ENCODE measurements at regions not wholly inside any gene's neighbourhood (a gene's known extent, or its start where the extent isn't known, plus 50 kb on each side); places are given as distances from the start of the nearest gene placed in this dataset.

DNA sequence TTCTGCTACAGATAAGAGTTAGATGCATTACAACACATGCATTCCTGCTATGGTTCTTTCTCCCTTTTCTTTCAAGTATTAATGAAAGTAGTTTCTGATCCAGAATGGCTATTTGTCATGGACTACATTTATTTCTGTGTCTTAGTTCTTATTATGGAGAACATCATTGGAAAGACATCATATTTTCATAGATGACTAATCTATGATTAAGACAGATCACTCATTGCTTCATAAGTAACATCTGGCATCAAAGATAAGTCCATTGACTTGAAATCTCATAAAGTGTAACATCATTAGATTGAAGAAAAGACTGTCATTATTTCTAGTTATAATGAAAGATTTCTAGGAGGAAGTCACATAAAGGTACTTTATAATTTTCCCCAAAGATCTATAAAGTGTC lies 366.7 kb downstream of the NSUN3 start:
- TF ChIP-seq SIN3A (conservative IDR thresholded peaks at IDR 0.05 in 1 of 2, IDR thresholded peaks at IDR 0.05 in 1 of 2; ENCODE audit: low read depth in 1 of 2, low read length in 2 of 2) (no peak), EP300 (IDR thresholded peaks at IDR 0.05; ENCODE audit: borderline replicate concordance in 1 of 2, low read depth in 2 of 2, low read length in 2 of 2) (no peak), GTF2F1 (IDR thresholded peaks at IDR 0.05; ENCODE audit: borderline replicate concordance, low read depth, low read length) (no peak), MAFK (IDR thresholded peaks at IDR 0.05; ENCODE audit: low read depth, low read length) (no peak), FOSL1 (IDR thresholded peaks at IDR 0.05; ENCODE audit: insufficient read depth, low read depth, low read length) (no peak), BRCA1 (IDR thresholded peaks at IDR 0.05; ENCODE audit: low read depth, low read length) (no peak), JUN (IDR thresholded peaks at IDR 0.05; ENCODE audit: low read depth, low read length) (no peak), POLR2A (IDR thresholded peaks at IDR 0.05; ENCODE audit: control extremely low read depth in 1 of 2, low read depth in 2 of 2, low read length in 2 of 2) (no peak), GABPA (IDR thresholded peaks at IDR 0.05; ENCODE audit: borderline replicate concordance, insufficient read depth, low read length) (no peak), RNF2 (IDR thresholded peaks at IDR 0.05; ENCODE audit: borderline replicate concordance, low read depth, low read length, missing control alignments, poor library complexity, severe bottlenecking) (no peak), POLR2AphosphoS5 (IDR thresholded peaks at IDR 0.05; ENCODE audit: low read depth, low read length) (no peak)
- TF ChIP-seq, protein P1, sequence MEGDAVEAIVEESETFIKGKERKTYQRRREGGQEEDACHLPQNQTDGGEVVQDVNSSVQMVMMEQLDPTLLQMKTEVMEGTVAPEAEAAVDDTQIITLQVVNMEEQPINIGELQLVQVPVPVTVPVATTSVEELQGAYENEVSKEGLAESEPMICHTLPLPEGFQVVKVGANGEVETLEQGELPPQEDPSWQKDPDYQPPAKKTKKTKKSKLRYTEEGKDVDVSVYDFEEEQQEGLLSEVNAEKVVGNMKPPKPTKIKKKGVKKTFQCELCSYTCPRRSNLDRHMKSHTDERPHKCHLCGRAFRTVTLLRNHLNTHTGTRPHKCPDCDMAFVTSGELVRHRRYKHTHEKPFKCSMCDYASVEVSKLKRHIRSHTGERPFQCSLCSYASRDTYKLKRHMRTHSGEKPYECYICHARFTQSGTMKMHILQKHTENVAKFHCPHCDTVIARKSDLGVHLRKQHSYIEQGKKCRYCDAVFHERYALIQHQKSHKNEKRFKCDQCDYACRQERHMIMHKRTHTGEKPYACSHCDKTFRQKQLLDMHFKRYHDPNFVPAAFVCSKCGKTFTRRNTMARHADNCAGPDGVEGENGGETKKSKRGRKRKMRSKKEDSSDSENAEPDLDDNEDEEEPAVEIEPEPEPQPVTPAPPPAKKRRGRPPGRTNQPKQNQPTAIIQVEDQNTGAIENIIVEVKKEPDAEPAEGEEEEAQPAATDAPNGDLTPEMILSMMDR (IDR thresholded peaks at IDR 0.05; ENCODE audit: control extremely low read depth in 1 of 3, insufficient read depth in 1 of 3, low read depth in 1 of 3, low read length in 3 of 3), result no peak
- TF ChIP-seq, protein P2, sequence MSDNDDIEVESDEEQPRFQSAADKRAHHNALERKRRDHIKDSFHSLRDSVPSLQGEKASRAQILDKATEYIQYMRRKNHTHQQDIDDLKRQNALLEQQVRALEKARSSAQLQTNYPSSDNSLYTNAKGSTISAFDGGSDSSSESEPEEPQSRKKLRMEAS (IDR thresholded peaks at IDR 0.05), result no peak

Data from H1 (cell line).